SK-N-SH (cell line): ENCODE measurements at regions not wholly inside any gene's neighbourhood (a gene's known extent, or its start where the extent isn't known, plus 50 kb on each side); places are given as distances from the start of the nearest gene placed in this dataset.

Experiments used
- CTCF ChIA-PET: fragments of 300-600, 350-600 bp; formaldehyde crosslinking; extraction: SDS; loops from one replicate; lab custom pipeline; 2021; lab: Yijun Ruan, JAX
- POLR2A ChIA-PET: fragments of 350-600 bp; sonication (Branson Sonifier 250); formaldehyde crosslinking; extraction: SDS; loops from one replicate; lab custom pipeline; 2020; ENCODE audit warnings: antibody characterized with exemption, inconsistent platforms; lab: Yijun Ruan, JAX
- DNase-seq: peaks from one replicate; pipeline ENCODE4 v3.0.0; 2012
- H2AFZ ChIP-seq: fragments of 200-600 bp; sonication (generic); 2 replicates; pipeline ENCODE4 v1.8.1; 2016; ENCODE audit warnings: antibody characterized with exemption, mild to moderate bottlenecking, low read depth
- H3F3A ChIP-seq: fragments of 200-600 bp; sonication (generic); replicated peaks from 2 replicates; pipeline ENCODE3; 2016; ENCODE audit warnings: antibody characterized with exemption, mild to moderate bottlenecking; ENCODE audit not compliant: insufficient read depth
- H3K27ac ChIP-seq, 2 experiments: fragments of 200-500 bp in 1 of 2; fragments of 200-600 bp in 1 of 2; sonication (Bioruptor generic) in 1 of 2; sonication (generic), shearing (Covaris generic) in 1 of 2; 2 replicates each; pipeline versions ENCODE4 v1.5.1 to v1.6.1; 2014 to 2016; ENCODE audit warnings: low read depth in 2 of 2, inconsistent platforms in 1 of 2, low read length in 1 of 2, mild to moderate bottlenecking in 1 of 2, mixed read lengths in 1 of 2
- H3K27me3 ChIP-seq: fragments of 200-600 bp; sonication (generic), shearing (Covaris generic); 2 replicates; pipeline ENCODE4 v1.6.1; 2016; ENCODE audit warnings: mixed run types; ENCODE audit not compliant: insufficient read depth
- H3K36me3 ChIP-seq, 2 experiments: fragments of 200-500 bp in 1 of 2; fragments of 200-600 bp in 1 of 2; sonication (Bioruptor generic) in 1 of 2; sonication (generic) in 1 of 2; replicated peaks in 1 of 2; 2 replicates each; pipeline versions ENCODE3 to v1.5.1; 2014 to 2016; ENCODE audit warnings: low read length in 1 of 2, mild to moderate bottlenecking in 1 of 2; ENCODE audit not compliant: insufficient read depth in 2 of 2, control insufficient read depth in 1 of 2
- H3K4me1 ChIP-seq, 2 experiments: fragments of 200-500 bp in 1 of 2; fragments of 200-600 bp in 1 of 2; sonication (Bioruptor generic) in 1 of 2; sonication (generic), shearing (Covaris generic) in 1 of 2; 2 replicates each; pipeline versions ENCODE4 v1.5.1 to v1.6.1; 2014 to 2016; ENCODE audit warnings: low read depth in 1 of 2, low read length in 1 of 2, mixed run types in 1 of 2; ENCODE audit not compliant: insufficient read depth in 2 of 2, control insufficient read depth in 1 of 2
- H3K4me2 ChIP-seq: fragments of 200-600 bp; sonication (generic), shearing (Covaris generic); 2 replicates; pipeline ENCODE4 v1.6.1; 2017; ENCODE audit warnings: mixed run types
- H3K4me3 ChIP-seq, 2 experiments: fragments of 200-500 bp in 1 of 2; fragments of 200-600 bp in 1 of 2; sonication (Bioruptor generic) in 1 of 2; sonication (generic), shearing (Covaris generic) in 1 of 2; 2 replicates each; pipeline versions ENCODE4 v1.5.1 to v1.8.1; 2014 to 2016; ENCODE audit warnings: low read depth in 2 of 2, inconsistent platforms in 1 of 2, low read length in 1 of 2, mild to moderate bottlenecking in 1 of 2, mixed read lengths in 1 of 2, moderate library complexity in 1 of 2
- H3K79me2 ChIP-seq: fragments of 200-600 bp; sonication (generic); 2 replicates; pipeline ENCODE4 v1.8.1; 2017; ENCODE audit warnings: mild to moderate bottlenecking; ENCODE audit not compliant: insufficient read depth
- H3K9ac ChIP-seq: fragments of 200-600 bp; sonication (generic); 2 replicates; pipeline ENCODE4 v1.6.1; 2017; ENCODE audit warnings: mixed run types
- H3K9me2 ChIP-seq: fragments of 200-600 bp; sonication (generic); 2 replicates; pipeline ENCODE4 v1.6.1; 2017; ENCODE audit warnings: mixed run types
- H3K9me3 ChIP-seq: fragments of 200-600 bp; sonication (generic); 2 replicates; pipeline ENCODE4 v1.6.1; 2017; ENCODE audit warnings: mixed run types, mild to moderate bottlenecking, moderate library complexity
- H4K20me1 ChIP-seq: fragments of 200-600 bp; sonication (generic); 2 replicates; pipeline ENCODE4 v1.6.1; 2017; ENCODE audit warnings: mild to moderate bottlenecking, mixed run types; ENCODE audit not compliant: insufficient read depth
- EZH2phosphoT487 ChIP-seq: fragments of 200-600 bp; sonication (generic); IDR thresholded peaks from 2 replicates; pipeline ENCODE4 v1.6.1; 2017; ENCODE audit warnings: low read depth, mixed run types, mild to moderate bottlenecking, antibody characterized with exemption, moderate library complexity, borderline replicate concordance
- GABPA ChIP-seq: IDR thresholded peaks from 2 replicates; pipeline ENCODE4 v1.4.0; 2012; ENCODE audit warnings: low read depth, mild to moderate bottlenecking
- MEF2A ChIP-seq: IDR thresholded peaks from 2 replicates; pipeline ENCODE4 v1.4.0; 2012; ENCODE audit warnings: low read depth, borderline replicate concordance
- MXI1 ChIP-seq: IDR thresholded peaks from 2 replicates; pipeline ENCODE4 v1.6.1; 2012; ENCODE audit warnings: mild to moderate bottlenecking, low read depth, low read length, improper control_type of control experiment
- RCOR1 ChIP-seq: fragments of 150-350 bp; IDR thresholded peaks from 2 replicates; pipeline ENCODE4 v1.6.1; 2017; ENCODE audit warnings: antibody characterized with exemption, low read length
- RXRA ChIP-seq: IDR thresholded peaks from 2 replicates; pipeline ENCODE4 v1.4.0; 2012; ENCODE audit warnings: low read depth, mild to moderate bottlenecking, borderline replicate concordance
- SIN3A ChIP-seq: IDR thresholded peaks from 2 replicates; pipeline ENCODE4 v1.6.1; 2012; ENCODE audit warnings: low read depth, mild to moderate bottlenecking, low read length, moderate library complexity, borderline replicate concordance
- YY1 ChIP-seq: IDR thresholded peaks from 2 replicates; pipeline ENCODE4 v1.4.0; 2012; ENCODE audit warnings: low read depth, mild to moderate bottlenecking
- WGBS: methylation state at CpG from one replicate; pipeline ENCODE4 v1.1.6; 2017; ENCODE audit warnings: low lambda C conversion rate; 5-methylcytosine and 5-hydroxymethylcytosine counted together
- TF ChIP-seq, protein P1 (sequence below): IDR thresholded peaks from 2 replicates; pipeline ENCODE4 v1.4.0; 2012; ENCODE audit warnings: low read depth
- TF ChIP-seq, protein P2 (sequence below): IDR thresholded peaks from 2 replicates; pipeline ENCODE4 v1.4.0; 2012; ENCODE audit warnings: low read depth, borderline replicate concordance
- TF ChIP-seq, protein P3 (sequence below): fragments of 150-350 bp; IDR thresholded peaks from 2 replicates; pipeline ENCODE4 v1.6.1; 2017; ENCODE audit warnings: antibody characterized with exemption, low read length, low read depth, borderline replicate concordance
- TF ChIP-seq, protein P4 (sequence below): fragments of 200-600 bp; sonication (generic); IDR thresholded peaks from 2 replicates; pipeline ENCODE4 v1.6.1; 2017; ENCODE audit warnings: antibody characterized with exemption, mild to moderate bottlenecking, moderate library complexity
- TF ChIP-seq, protein P5 (sequence below): IDR thresholded peaks from 2 replicates; pipeline ENCODE4; 2012
- TF ChIP-seq, protein P6 (sequence below): IDR thresholded peaks from 2 replicates; pipeline ENCODE4 v1.4.0; 2012; ENCODE audit warnings: low read depth, borderline replicate concordance

DNA sequence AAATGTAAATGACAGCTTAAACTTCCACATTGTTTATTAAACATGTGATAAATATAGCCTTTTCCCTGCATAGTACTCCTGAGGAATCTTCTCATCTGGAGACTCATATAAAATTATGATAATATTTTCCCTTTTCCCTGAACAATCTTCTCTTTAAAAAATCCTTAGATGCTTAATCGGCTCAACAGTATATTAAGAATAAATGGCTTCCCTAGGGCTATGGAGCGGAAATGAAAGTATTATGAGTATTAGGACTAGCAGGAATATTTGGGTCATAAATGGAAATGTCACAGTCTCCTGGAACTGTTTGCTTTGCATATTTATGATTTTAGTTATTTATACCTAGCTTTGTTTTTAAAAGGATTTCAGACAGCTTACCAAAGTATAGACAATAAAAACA is 200.7 kb upstream of the PDE5A start:
- no peaks in the 10 kb centered on the region for H3K79me2 ChIP-seq
- no peak overlapping the region for H3K27ac ChIP-seq
- TF ChIP-seq, protein P1, sequence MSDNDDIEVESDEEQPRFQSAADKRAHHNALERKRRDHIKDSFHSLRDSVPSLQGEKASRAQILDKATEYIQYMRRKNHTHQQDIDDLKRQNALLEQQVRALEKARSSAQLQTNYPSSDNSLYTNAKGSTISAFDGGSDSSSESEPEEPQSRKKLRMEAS, result no peak
- TF ChIP-seq GABPA (no peak), SIN3A (no peak), MXI1 (no peak), RXRA (no peak), RCOR1 (no peak), YY1 (no peak), MEF2A (no peak)
- TF ChIP-seq, protein P2, sequence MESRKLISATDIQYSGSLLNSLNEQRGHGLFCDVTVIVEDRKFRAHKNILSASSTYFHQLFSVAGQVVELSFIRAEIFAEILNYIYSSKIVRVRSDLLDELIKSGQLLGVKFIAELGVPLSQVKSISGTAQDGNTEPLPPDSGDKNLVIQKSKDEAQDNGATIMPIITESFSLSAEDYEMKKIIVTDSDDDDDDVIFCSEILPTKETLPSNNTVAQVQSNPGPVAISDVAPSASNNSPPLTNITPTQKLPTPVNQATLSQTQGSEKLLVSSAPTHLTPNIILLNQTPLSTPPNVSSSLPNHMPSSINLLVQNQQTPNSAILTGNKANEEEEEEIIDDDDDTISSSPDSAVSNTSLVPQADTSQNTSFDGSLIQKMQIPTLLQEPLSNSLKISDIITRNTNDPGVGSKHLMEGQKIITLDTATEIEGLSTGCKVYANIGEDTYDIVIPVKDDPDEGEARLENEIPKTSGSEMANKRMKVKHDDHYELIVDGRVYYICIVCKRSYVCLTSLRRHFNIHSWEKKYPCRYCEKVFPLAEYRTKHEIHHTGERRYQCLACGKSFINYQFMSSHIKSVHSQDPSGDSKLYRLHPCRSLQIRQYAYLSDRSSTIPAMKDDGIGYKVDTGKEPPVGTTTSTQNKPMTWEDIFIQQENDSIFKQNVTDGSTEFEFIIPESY, result no peak
- TF ChIP-seq, protein P3, sequence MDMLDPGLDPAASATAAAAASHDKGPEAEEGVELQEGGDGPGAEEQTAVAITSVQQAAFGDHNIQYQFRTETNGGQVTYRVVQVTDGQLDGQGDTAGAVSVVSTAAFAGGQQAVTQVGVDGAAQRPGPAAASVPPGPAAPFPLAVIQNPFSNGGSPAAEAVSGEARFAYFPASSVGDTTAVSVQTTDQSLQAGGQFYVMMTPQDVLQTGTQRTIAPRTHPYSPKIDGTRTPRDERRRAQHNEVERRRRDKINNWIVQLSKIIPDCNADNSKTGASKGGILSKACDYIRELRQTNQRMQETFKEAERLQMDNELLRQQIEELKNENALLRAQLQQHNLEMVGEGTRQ, result no peak
- TF ChIP-seq, protein P4, sequence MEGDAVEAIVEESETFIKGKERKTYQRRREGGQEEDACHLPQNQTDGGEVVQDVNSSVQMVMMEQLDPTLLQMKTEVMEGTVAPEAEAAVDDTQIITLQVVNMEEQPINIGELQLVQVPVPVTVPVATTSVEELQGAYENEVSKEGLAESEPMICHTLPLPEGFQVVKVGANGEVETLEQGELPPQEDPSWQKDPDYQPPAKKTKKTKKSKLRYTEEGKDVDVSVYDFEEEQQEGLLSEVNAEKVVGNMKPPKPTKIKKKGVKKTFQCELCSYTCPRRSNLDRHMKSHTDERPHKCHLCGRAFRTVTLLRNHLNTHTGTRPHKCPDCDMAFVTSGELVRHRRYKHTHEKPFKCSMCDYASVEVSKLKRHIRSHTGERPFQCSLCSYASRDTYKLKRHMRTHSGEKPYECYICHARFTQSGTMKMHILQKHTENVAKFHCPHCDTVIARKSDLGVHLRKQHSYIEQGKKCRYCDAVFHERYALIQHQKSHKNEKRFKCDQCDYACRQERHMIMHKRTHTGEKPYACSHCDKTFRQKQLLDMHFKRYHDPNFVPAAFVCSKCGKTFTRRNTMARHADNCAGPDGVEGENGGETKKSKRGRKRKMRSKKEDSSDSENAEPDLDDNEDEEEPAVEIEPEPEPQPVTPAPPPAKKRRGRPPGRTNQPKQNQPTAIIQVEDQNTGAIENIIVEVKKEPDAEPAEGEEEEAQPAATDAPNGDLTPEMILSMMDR, result no peak
- ChIA-PET CTCF (no interaction called here), POLR2A (no interaction called here)
- H3K4me1 ChIP-seq, result no peaks in the 10 kb centered on the region
- no peak overlapping the region for H2AFZ ChIP-seq
- H3K27me3 ChIP-seq, result no peaks in the 10 kb centered on the region
- no peak for DNase-seq
- no peaks in the 10 kb centered on the region for H3K9me3 ChIP-seq
- no peaks in the 10 kb centered on the region for H4K20me1 ChIP-seq
- H3K9ac ChIP-seq, result no peak overlapping the region
- no peak overlapping the region for H3K4me2 ChIP-seq
- H3K9me2 ChIP-seq, result no peaks in the 10 kb centered on the region
- 61% methylated on average over 2 of the region's 2 CpGs for WGBS
- no peak overlapping the region for H3K4me3 ChIP-seq
- no peaks in the 10 kb centered on the region for H3K36me3 ChIP-seq
- H3F3A ChIP-seq, result no peaks in the 10 kb centered on the region

DNA sequence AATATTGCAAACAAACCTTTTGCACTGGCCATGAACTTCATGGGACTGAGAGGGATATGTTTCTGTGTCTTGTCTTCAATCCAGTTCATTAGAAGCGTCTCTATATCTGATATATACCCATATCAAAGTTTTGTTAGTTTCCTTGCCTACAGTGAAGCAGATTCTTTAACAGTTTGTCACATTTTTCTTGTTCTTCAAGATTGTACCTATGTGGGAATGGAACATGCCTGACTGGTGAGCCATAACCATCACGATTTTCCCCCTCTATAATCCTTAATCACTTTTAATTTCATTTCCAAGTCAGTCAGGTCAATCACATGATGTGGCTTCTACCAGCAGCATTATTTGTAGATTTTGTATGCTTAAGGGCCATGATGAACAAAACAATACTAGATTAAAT is 197.1 kb upstream of the PDE5A start:
- Histone ChIP-seq H3K9me2 (no peaks in the 10 kb centered on the region), H4K20me1 (no peaks in the 10 kb centered on the region), H2AFZ (no peak overlapping the region), H3K9me3 (no peaks in the 10 kb centered on the region), H3K36me3 (no peaks in the 10 kb centered on the region), H3K9ac (no peak overlapping the region), H3K4me3 (no peak overlapping the region), H3K4me1 (no peaks in the 10 kb centered on the region), H3K27ac (no peak overlapping the region), H3F3A (no peaks in the 10 kb centered on the region), H3K27me3 (no peaks in the 10 kb centered on the region), H3K79me2 (no peaks in the 10 kb centered on the region), H3K4me2 (no peak overlapping the region)
- CTCF ChIA-PET, result no interaction called here
- POLR2A ChIA-PET, result interaction anchor here (0.6 kb wide), 1 partner anchor 10 kb away, joined by 5 read pairs; no protein-coding TSS in a partner anchor
- 22% methylated on average over 2 of the region's 2 CpGs for WGBS
- no peak for DNase-seq
- TF ChIP-seq YY1 (no peak), MXI1 (no peak), EZH2phosphoT487 (no peak)
- TF ChIP-seq, protein P5, sequence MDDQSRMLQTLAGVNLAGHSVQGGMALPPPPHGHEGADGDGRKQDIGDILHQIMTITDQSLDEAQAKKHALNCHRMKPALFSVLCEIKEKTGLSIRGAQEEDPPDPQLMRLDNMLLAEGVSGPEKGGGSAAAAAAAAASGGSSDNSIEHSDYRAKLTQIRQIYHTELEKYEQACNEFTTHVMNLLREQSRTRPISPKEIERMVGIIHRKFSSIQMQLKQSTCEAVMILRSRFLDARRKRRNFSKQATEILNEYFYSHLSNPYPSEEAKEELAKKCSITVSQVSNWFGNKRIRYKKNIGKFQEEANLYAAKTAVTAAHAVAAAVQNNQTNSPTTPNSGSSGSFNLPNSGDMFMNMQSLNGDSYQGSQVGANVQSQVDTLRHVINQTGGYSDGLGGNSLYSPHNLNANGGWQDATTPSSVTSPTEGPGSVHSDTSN, result no peak
- TF ChIP-seq, protein P4, result no peak
- TF ChIP-seq, protein P6, sequence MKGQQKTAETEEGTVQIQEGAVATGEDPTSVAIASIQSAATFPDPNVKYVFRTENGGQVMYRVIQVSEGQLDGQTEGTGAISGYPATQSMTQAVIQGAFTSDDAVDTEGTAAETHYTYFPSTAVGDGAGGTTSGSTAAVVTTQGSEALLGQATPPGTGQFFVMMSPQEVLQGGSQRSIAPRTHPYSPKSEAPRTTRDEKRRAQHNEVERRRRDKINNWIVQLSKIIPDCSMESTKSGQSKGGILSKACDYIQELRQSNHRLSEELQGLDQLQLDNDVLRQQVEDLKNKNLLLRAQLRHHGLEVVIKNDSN, result no peak
